ENCODE measurements at regions not wholly inside any gene's neighbourhood (a gene's known extent, or its start where the extent isn't known, plus 50 kb on each side); places are given as distances from the start of the nearest gene placed in this dataset.

GRCh38 chr7:84720456-84721097 is 466.3 kb downstream of the SEMA3D start:
- H3K27me3 Mint-ChIP-seq (ENCODE audit: insufficient read depth, low read depth, poor library complexity) = peaks cover 4% of the 10 kb centered on the region
- no peak overlapping the region for H3K4me3 Mint-ChIP-seq
- no peak overlapping the region for H3K4me2 ChIP-seq
- H3K4me1 Mint-ChIP-seq = no peaks in the 10 kb centered on the region
- no peak overlapping the region for H3K27ac Mint-ChIP-seq
- ATAC-seq (no peak), DNase-seq (ENCODE audit: low spot score) (no peak)
- peaks cover 4% of the 10 kb centered on the region; the same call in 1 of the 3 replicates for H3K9me3 Mint-ChIP-seq
- no peak overlapping the region for H2AFZ ChIP-seq
- H3K36me3 Mint-ChIP-seq (ENCODE audit: low read depth) = no peaks in the 10 kb centered on the region
- H4K20me1 ChIP-seq (replicated peaks; ENCODE audit: insufficient read depth) = no peaks in the 10 kb centered on the region
- no peaks in the 10 kb centered on the region for H3K27me3 ChIP-seq (ENCODE audit: insufficient read depth)
- no peaks in the 10 kb centered on the region for H3K36me3 ChIP-seq (ENCODE audit: insufficient read depth)
- no peaks in the 10 kb centered on the region for H3K4me1 ChIP-seq (ENCODE audit: insufficient read depth)
- no peak overlapping the region for H3K4me3 ChIP-seq
- no peaks in the 10 kb centered on the region for H3K79me2 ChIP-seq (replicated peaks; ENCODE audit: insufficient read depth)
- TF ChIP-seq EZH2phosphoT487 (IDR thresholded peaks at IDR 0.05; ENCODE audit: unreplicated experiment) = no peak
- TF ChIP-seq JUNB (IDR thresholded peaks at IDR 0.05; ENCODE audit: unreplicated experiment) = no peak
- TF ChIP-seq STAT1 (IDR thresholded peaks at IDR 0.05; ENCODE audit: unreplicated experiment) = no peak
- no peak for TF ChIP-seq CTCF (conservative IDR thresholded peaks at IDR 0.05; ENCODE audit: low read depth in 2 of 2)
- TF ChIP-seq POLR2AphosphoS5 (IDR thresholded peaks at IDR 0.05; ENCODE audit: low read depth) = no peak
- TF ChIP-seq ETS1 (IDR thresholded peaks at IDR 0.05) = no peak
- no peak for TF ChIP-seq CREB1 (CRISPR knock-in tag; IDR thresholded peaks at IDR 0.05; ENCODE audit: low read depth)
- no peak for TF ChIP-seq REST (IDR thresholded peaks at IDR 0.05; ENCODE audit: unreplicated experiment)
- no peak for TF ChIP-seq ZNF114 (CRISPR knock-in tag; IDR thresholded peaks at IDR 0.05)
- H3K27ac ChIP-seq (ENCODE audit: low read depth) = no peak overlapping the region
- no peaks in the 10 kb centered on the region for H3F3A ChIP-seq (replicated peaks; ENCODE audit: low read depth)
- peaks cover 5% of the 10 kb centered on the region; the same call in 1 of the 2 replicates for H3K9me2 ChIP-seq (ENCODE audit: insufficient read depth)

DNA sequence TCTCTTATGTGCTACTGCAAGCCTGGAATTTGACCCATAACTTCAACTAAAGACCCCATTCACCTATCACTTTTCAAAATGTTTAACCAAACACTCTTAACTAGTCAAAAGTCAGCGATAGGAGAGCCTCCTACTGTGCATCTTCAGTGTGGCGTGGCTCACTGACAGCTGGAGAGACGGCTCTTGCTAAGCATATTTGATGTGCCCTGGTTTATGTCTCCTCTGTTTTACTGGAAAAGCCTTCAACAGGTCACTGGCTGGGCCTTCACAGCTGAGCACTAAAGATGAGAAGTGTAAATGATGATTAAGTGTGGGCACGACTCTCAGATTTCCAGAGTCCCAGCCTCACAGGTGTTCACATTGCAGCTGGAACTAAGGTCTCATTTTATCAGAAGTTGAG is 472.1 kb downstream of the SEMA3D start:
- ATAC-seq (no peak), DNase-seq (ENCODE audit: low spot score) (no peak)
- H2AFZ ChIP-seq = peak overlapping the region; percentile 9; the same call in 1 of the 2 replicates
- no peaks in the 10 kb centered on the region for H3K79me2 ChIP-seq (replicated peaks; ENCODE audit: insufficient read depth)
- no peak overlapping the region for H3K4me2 ChIP-seq
- Mint-ChIP-seq H3K4me3 (no peak overlapping the region), H3K27ac (no peak overlapping the region), H3K36me3 (ENCODE audit: low read depth) (no peaks in the 10 kb centered on the region), H3K9me3 (no peaks in the 10 kb centered on the region), H3K4me1 (no peaks in the 10 kb centered on the region), H3K27me3 (ENCODE audit: insufficient read depth, low read depth, poor library complexity) (no peaks in the 10 kb centered on the region)
- H3K4me3 ChIP-seq = no peak overlapping the region
- H3F3A ChIP-seq (replicated peaks; ENCODE audit: low read depth) = no peaks in the 10 kb centered on the region
- H3K36me3 ChIP-seq (ENCODE audit: insufficient read depth) = no peaks in the 10 kb centered on the region
- no peaks in the 10 kb centered on the region for H3K9me2 ChIP-seq (ENCODE audit: insufficient read depth)
- no peaks in the 10 kb centered on the region for H3K4me1 ChIP-seq (ENCODE audit: insufficient read depth)
- no peak overlapping the region for H3K27ac ChIP-seq (ENCODE audit: low read depth)
- H3K27me3 ChIP-seq (ENCODE audit: insufficient read depth) = no peaks in the 10 kb centered on the region
- H4K20me1 ChIP-seq (replicated peaks; ENCODE audit: insufficient read depth) = no peaks in the 10 kb centered on the region
- TF ChIP-seq EZH2 (IDR thresholded peaks at IDR 0.05; ENCODE audit: low read depth, unreplicated experiment) (no peak), CREB1 (CRISPR knock-in tag; IDR thresholded peaks at IDR 0.05; ENCODE audit: low read depth) (no peak), JUNB (IDR thresholded peaks at IDR 0.05; ENCODE audit: unreplicated experiment) (no peak), POLR2AphosphoS5 (IDR thresholded peaks at IDR 0.05; ENCODE audit: low read depth) (no peak)

Data from GM23338 (cell line).